IMR-90 (cell line): ENCODE measurements at regions not wholly inside any gene's neighbourhood (a gene's known extent, or its start where the extent isn't known, plus 50 kb on each side); places are given as distances from the start of the nearest gene placed in this dataset.

ENCODE experiments used
- ATAC-seq: fragments of 200-7000 bp; cut with Tn5 transposase; 2 replicates; pipeline ENCODE4 v1.9.1; 2020; ENCODE audit warnings: low read depth, mild to moderate bottlenecking, moderate library complexity
- BruUV-seq: library from RNA; stranded (reverse); fragments of 400-500 nt; replicated peaks from 2 replicates; lab custom pipeline; 2021; lab: Mats Ljungman, UMichigan
- CTCF ChIA-PET: fragments of 300-600 bp; formaldehyde crosslinking; extraction: SDS; loops from one replicate; lab custom pipeline; 2021; ENCODE audit warnings: antibody characterized with exemption; lab: Yijun Ruan, JAX
- POLR2A ChIA-PET: fragments of 300-600 bp; sonication (Branson Sonifier 250); formaldehyde crosslinking; loops from one replicate; lab custom pipeline; 2022; ENCODE audit warnings: antibody characterized with exemption; ENCODE audit not compliant: unreplicated experiment; lab: Charles Lee
- DNase-seq: peaks from one replicate; pipeline ENCODE4 v3.0.0; 2013
- H2AFZ ChIP-seq: replicated peaks from 2 replicates; pipeline ENCODE3; 2013; ENCODE audit warnings: low read length, mild to moderate bottlenecking; ENCODE audit not compliant: poor library complexity
- H2AK5ac ChIP-seq: 2 replicates; pipeline ENCODE4 v1.6.1; 2013; ENCODE audit warnings: low read depth, low read length, inconsistent platforms
- H2AK9ac ChIP-seq: replicated peaks from 2 replicates; pipeline ENCODE3; 2013; ENCODE audit warnings: mild to moderate bottlenecking, low read depth, low read length, moderate library complexity; ENCODE audit not compliant: poor library complexity
- H2BK120ac ChIP-seq: 2 replicates; pipeline ENCODE4 v1.6.1; 2013; ENCODE audit warnings: low read depth, low read length, inconsistent platforms
- H2BK15ac ChIP-seq: 3 replicates; pipeline ENCODE4 v1.6.1; 2013; ENCODE audit warnings: low read depth, low read length, inconsistent platforms
- H2BK20ac ChIP-seq: 2 replicates; pipeline ENCODE4 v1.6.1; 2013; ENCODE audit warnings: low read depth, mild to moderate bottlenecking, inconsistent platforms, low read length, moderate library complexity
- H2BK5ac ChIP-seq: 2 replicates; pipeline ENCODE4 v1.6.1; 2013; ENCODE audit warnings: mild to moderate bottlenecking, low read depth, low read length, inconsistent platforms; ENCODE audit not compliant: poor library complexity, severe bottlenecking
- H3K14ac ChIP-seq: replicated peaks from 2 replicates; pipeline ENCODE4 v1.6.1; 2013; ENCODE audit warnings: low read depth, low read length, inconsistent platforms
- H3K18ac ChIP-seq: 2 replicates; pipeline ENCODE4 v1.6.1; 2013; ENCODE audit warnings: low read depth, low read length, control low read depth
- H3K23ac ChIP-seq: 2 replicates; pipeline ENCODE4 v1.6.1; 2013; ENCODE audit warnings: low read depth, low read length, inconsistent platforms
- H3K27ac ChIP-seq: 2 replicates; pipeline ENCODE4 v1.5.1; 2013; ENCODE audit warnings: mild to moderate bottlenecking, control low read depth, low read length; ENCODE audit not compliant: insufficient read depth
- H3K27me3 ChIP-seq: 2 replicates; pipeline ENCODE4 v1.6.1; 2013; ENCODE audit warnings: low read length; ENCODE audit not compliant: control insufficient read depth, insufficient read depth
- H3K36me3 ChIP-seq: 2 replicates; pipeline ENCODE4 v1.6.1; 2013; ENCODE audit warnings: low read length, mixed read lengths; ENCODE audit not compliant: control insufficient read depth, insufficient read depth
- H3K4ac ChIP-seq: 2 replicates; pipeline ENCODE4 v1.6.1; 2013; ENCODE audit warnings: low read depth, low read length, inconsistent platforms
- H3K4me1 ChIP-seq: 2 replicates; pipeline ENCODE4 v1.6.1; 2013; ENCODE audit warnings: low read length, mixed read lengths; ENCODE audit not compliant: control insufficient read depth, insufficient read depth
- H3K4me2 ChIP-seq: 2 replicates; pipeline ENCODE4 v1.6.1; 2013; ENCODE audit warnings: low read depth, mild to moderate bottlenecking, control low read depth, low read length, moderate library complexity
- H3K4me3 ChIP-seq: 2 replicates; pipeline ENCODE4 v1.5.1; 2013; ENCODE audit warnings: low read depth, mild to moderate bottlenecking, control low read depth, low read length, moderate library complexity; ENCODE audit not compliant: insufficient read depth
- H3K56ac ChIP-seq: 2 replicates; pipeline ENCODE4 v1.6.1; 2013; ENCODE audit warnings: low read length, inconsistent platforms; ENCODE audit not compliant: insufficient read depth; ENCODE audit errors: extremely low read depth
- H3K79me1 ChIP-seq, 2 experiments: 2 replicates each; pipeline ENCODE4 v1.6.1; 2013; ENCODE audit warnings: low read length in 2 of 2, inconsistent platforms in 1 of 2, low read depth in 1 of 2
- H3K9ac ChIP-seq: 2 replicates; pipeline ENCODE4 v1.6.1; 2013; ENCODE audit warnings: low read depth, low read length, control low read depth
- H3K9me1 ChIP-seq: 2 replicates; pipeline ENCODE4 v1.6.1; 2013; ENCODE audit warnings: low read length, inconsistent platforms; ENCODE audit not compliant: insufficient read depth
- H3K9me3 ChIP-seq: 2 replicates; pipeline ENCODE4 v1.6.1; 2013; ENCODE audit warnings: low read length; ENCODE audit not compliant: control insufficient read depth, insufficient read depth
- H4K20me1 ChIP-seq: 2 replicates; pipeline ENCODE4 v1.6.1; 2013; ENCODE audit warnings: low read length, inconsistent platforms; ENCODE audit not compliant: insufficient read depth
- H4K5ac ChIP-seq: 2 replicates; pipeline ENCODE4 v1.6.1; 2013; ENCODE audit warnings: mild to moderate bottlenecking, low read depth, low read length, control low read depth
- H4K8ac ChIP-seq, 2 experiments: 2 replicates each; pipeline ENCODE4 v1.6.1; 2013; ENCODE audit warnings: low read depth in 2 of 2, low read length in 2 of 2, control low read depth in 1 of 2, inconsistent platforms in 1 of 2
- H4K91ac ChIP-seq: 2 replicates; pipeline ENCODE4 v1.6.1; 2013; ENCODE audit warnings: low read depth, low read length, inconsistent platforms; ENCODE audit not compliant: insufficient read depth
- BHLHE40 ChIP-seq: fragments of 150-350 bp; IDR thresholded peaks from 2 replicates; pipeline ENCODE4 v1.6.1; 2016; ENCODE audit warnings: mild to moderate bottlenecking, low read depth, low read length
- CHD1 ChIP-seq: IDR thresholded peaks from 2 replicates; pipeline ENCODE4 v1.6.1; 2012; ENCODE audit warnings: low read depth, low read length, improper control_type of control experiment
- ELK1 ChIP-seq: fragments of 150-350 bp; IDR thresholded peaks from 2 replicates; pipeline ENCODE4 v1.6.1; 2016; ENCODE audit warnings: low read depth, mild to moderate bottlenecking, low read length, moderate library complexity, borderline replicate concordance
- MXI1 ChIP-seq: IDR thresholded peaks from 2 replicates; pipeline ENCODE4 v1.6.1; 2012; ENCODE audit warnings: low read depth, mild to moderate bottlenecking, low read length, moderate library complexity, borderline replicate concordance
- RAD21 ChIP-seq: IDR thresholded peaks from 2 replicates; pipeline ENCODE4 v1.6.1; 2012; ENCODE audit warnings: low read length, improper control_type of control experiment
- SMC3 ChIP-seq: fragments of 150-350 bp; IDR thresholded peaks from 2 replicates; pipeline ENCODE4 v1.6.1; 2016; ENCODE audit warnings: low read depth, mild to moderate bottlenecking, antibody characterized with exemption, low read length, moderate library complexity
- USF2 ChIP-seq: fragments of 150-350 bp; IDR thresholded peaks from 2 replicates; pipeline ENCODE4 v1.6.1; 2017; ENCODE audit warnings: mild to moderate bottlenecking, antibody characterized with exemption, low read length, low read depth
- WGBS, 2 experiments: methylation state at CpG; one replicate each; pipeline versions ENCODE4 v1.1.5 to v1.1.7; 2013; ENCODE audit warnings: missing lambda C conversion rate in 2 of 2; ENCODE audit not compliant: insufficient read length in 1 of 2; ENCODE audit errors: extremely low coverage in 2 of 2; 5-methylcytosine and 5-hydroxymethylcytosine counted together
- dilution Hi-C: fragments of 300-500 bp; cut with HindIII; formaldehyde crosslinking; loops from one replicate; pipeline ENCODE4 v1.14.3; 2018; ENCODE audit warnings: low sequenced_read_pairs; ENCODE audit not compliant: unreplicated experiment
- in situ Hi-C: fragments of 300-500 bp; cut with MboI; formaldehyde crosslinking; loops from 3 replicates; pipeline ENCODE4 v1.14.3; 2019; ENCODE audit warnings: low sequenced_read_pairs, inconsistent platforms, mixed read lengths
- intact Hi-C: fragments of 100-400 bp; cut with micrococcal nuclease; formaldehyde crosslinking; loops from 2 replicates; pipeline ENCODE4 v1.10.0; 2022
- TF ChIP-seq, protein P1 (sequence below): conservative IDR thresholded peaks from 2 replicates; pipeline ENCODE4 v1.5.1; 2012; ENCODE audit warnings: mild to moderate bottlenecking, low read depth, low read length, improper control_type of control experiment

GRCh38 chr21:34201001-34201400, 127.6 kb downstream of the MRPS6 start:
- CTCF ChIA-PET: interaction anchor here (1.5 kb wide), 1 partner anchor 277 kb away, joined by 5 read pairs; no protein-coding TSS in a partner anchor
- Histone ChIP-seq H3K14ac (no peak overlapping the region), H4K8ac (no peak overlapping the region), H4K5ac (no peak overlapping the region), H2BK5ac (no peak overlapping the region), H3K18ac (no peak overlapping the region), H3K23ac (no peak overlapping the region), H3K27me3 (no peaks in the 10 kb centered on the region; the same call in 1 of the 2 replicates), H3K56ac (no peak overlapping the region), H2AK5ac (no peak overlapping the region), H3K79me1 (no peaks in the 10 kb centered on the region), H2BK120ac (no peak overlapping the region), H3K4me1 (peaks cover 13% of the 10 kb centered on the region), H3K36me3 (no peaks in the 10 kb centered on the region), H3K9me3 (no peaks in the 10 kb centered on the region), H3K9me1 (no peaks in the 10 kb centered on the region), H3K4me2 (no peak overlapping the region), H3K4me3 (no peak overlapping the region), H2BK15ac (no peak overlapping the region), H2AK9ac (no peak overlapping the region), H3K9ac (no peak overlapping the region), H2AFZ (no peak overlapping the region), H4K20me1 (no peaks in the 10 kb centered on the region), H3K4ac (no peak overlapping the region), H3K27ac (no peak overlapping the region), H2BK20ac (no peak overlapping the region), H4K91ac (no peak overlapping the region)
- no TSS peak for BruUV-seq
- dilution Hi-C loops: no loop called here
- no peak for TF ChIP-seq CHD1
- TF ChIP-seq ELK1: no peak
- no peak for TF ChIP-seq USF2
- TF ChIP-seq MXI1: no peak
- TF ChIP-seq BHLHE40: no peak
- TF ChIP-seq, protein P1, sequence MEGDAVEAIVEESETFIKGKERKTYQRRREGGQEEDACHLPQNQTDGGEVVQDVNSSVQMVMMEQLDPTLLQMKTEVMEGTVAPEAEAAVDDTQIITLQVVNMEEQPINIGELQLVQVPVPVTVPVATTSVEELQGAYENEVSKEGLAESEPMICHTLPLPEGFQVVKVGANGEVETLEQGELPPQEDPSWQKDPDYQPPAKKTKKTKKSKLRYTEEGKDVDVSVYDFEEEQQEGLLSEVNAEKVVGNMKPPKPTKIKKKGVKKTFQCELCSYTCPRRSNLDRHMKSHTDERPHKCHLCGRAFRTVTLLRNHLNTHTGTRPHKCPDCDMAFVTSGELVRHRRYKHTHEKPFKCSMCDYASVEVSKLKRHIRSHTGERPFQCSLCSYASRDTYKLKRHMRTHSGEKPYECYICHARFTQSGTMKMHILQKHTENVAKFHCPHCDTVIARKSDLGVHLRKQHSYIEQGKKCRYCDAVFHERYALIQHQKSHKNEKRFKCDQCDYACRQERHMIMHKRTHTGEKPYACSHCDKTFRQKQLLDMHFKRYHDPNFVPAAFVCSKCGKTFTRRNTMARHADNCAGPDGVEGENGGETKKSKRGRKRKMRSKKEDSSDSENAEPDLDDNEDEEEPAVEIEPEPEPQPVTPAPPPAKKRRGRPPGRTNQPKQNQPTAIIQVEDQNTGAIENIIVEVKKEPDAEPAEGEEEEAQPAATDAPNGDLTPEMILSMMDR: no peak
- no peak for TF ChIP-seq SMC3
- no peak for TF ChIP-seq RAD21
- WGBS, 2 experiments: no CpG with 5 or more reads among the region's 3 CpGs
- intact Hi-C loops: loop anchor here (5.0 kb wide), 3 partner anchors 74 to 146 kb away; partner anchors contain the start of genes MRPS6 and SLC5A3
- POLR2A ChIA-PET: interaction anchor here (0.5 kb wide), 1 partner anchor 269 kb away, joined by 4 read pairs; no protein-coding TSS in a partner anchor
- ATAC-seq: no peak
- in situ Hi-C loops: no loop called here
- no peak for DNase-seq
